Endothelial cell of umbilical vein (primary cell): ENCODE measurements at regions not wholly inside any gene's neighbourhood (a gene's known extent, or its start where the extent isn't known, plus 50 kb on each side); places are given as distances from the start of the nearest gene placed in this dataset.

ENCODE experiments used
- BruUV-seq: library from RNA; stranded (reverse); fragments of 400-500 nt; replicated peaks from 2 replicates; lab custom pipeline; 2021; lab: Mats Ljungman, UMichigan
- CTCF ChIA-PET: fragments of 300-600, 350-600 bp; sonication (Branson Sonifier 250); formaldehyde crosslinking; loops from one replicate; lab custom pipeline; 2021; ENCODE audit warnings: antibody characterized with exemption, inconsistent platforms; lab: Charles Lee
- POLR2A ChIA-PET: fragments of 300-600, 350-600 bp; sonication (Branson Sonifier 250); formaldehyde crosslinking; loops from one replicate; lab custom pipeline; 2021; ENCODE audit warnings: antibody characterized with exemption, inconsistent platforms; lab: Charles Lee
- DNase-seq: peaks from one replicate; pipeline ENCODE4 v3.0.0-alpha.2; 2011; ENCODE audit warnings: low read depth, low spot score
- FAIRE-seq: peaks from 2 replicates; lab custom pipeline; 2011; peaks lifted over from hg19 to GRCh38; lab: Jason Lieb, UNC
- H2AFZ ChIP-seq: 2 replicates; pipeline ENCODE4 v1.6.0; 2012; ENCODE audit warnings: low read depth, low read length, control low read depth, inconsistent platforms
- H3K27ac ChIP-seq: 2 replicates; pipeline ENCODE4 v1.5.1; 2011; ENCODE audit warnings: low read depth, mild to moderate bottlenecking, control low read depth, low read length, moderate library complexity; ENCODE audit not compliant: insufficient read depth
- H3K27me3 ChIP-seq, 2 experiments: 2 replicates each; pipeline versions ENCODE4 v1.6.0 to v1.6.1; 2011; ENCODE audit warnings: low read length in 2 of 2, mixed read lengths in 1 of 2; ENCODE audit not compliant: control insufficient read depth in 2 of 2, insufficient read depth in 2 of 2
- H3K36me3 ChIP-seq, 2 experiments: 2 replicates in 1 of 2; 3 replicates in 1 of 2; pipeline ENCODE4 v1.5.1; 2011; ENCODE audit warnings: low read length in 2 of 2, mild to moderate bottlenecking in 1 of 2, moderate library complexity in 1 of 2; ENCODE audit not compliant: control insufficient read depth in 2 of 2, insufficient read depth in 2 of 2; ENCODE audit errors: extremely low read depth in 1 of 2
- H3K4me1 ChIP-seq: 3 replicates; pipeline ENCODE4 v1.5.1; 2011; ENCODE audit warnings: mild to moderate bottlenecking, low read length; ENCODE audit not compliant: control insufficient read depth, insufficient read depth; ENCODE audit errors: extremely low read depth
- H3K4me2 ChIP-seq: 2 replicates; pipeline ENCODE4 v1.6.1; 2011; ENCODE audit warnings: low read length, control low read depth, mixed read lengths; ENCODE audit not compliant: insufficient read depth
- H3K4me3 ChIP-seq, 3 experiments: fragments of 200-600 bp in 1 of 3; sonication (generic), shearing (Covaris generic) in 1 of 3; replicated peaks in 1 of 3; 2 replicates each; pipeline ENCODE4 v1.5.1; 2011 to 2016; ENCODE audit warnings: control low read depth in 3 of 3, low read length in 3 of 3, mild to moderate bottlenecking in 2 of 3, inconsistent platforms in 1 of 3, low read depth in 1 of 3, moderate library complexity in 1 of 3; ENCODE audit not compliant: insufficient read depth in 1 of 3
- H3K79me2 ChIP-seq: 2 replicates; pipeline ENCODE4 v1.6.0; 2012; ENCODE audit warnings: low read length, inconsistent platforms; ENCODE audit not compliant: control insufficient read depth, insufficient read depth
- H3K9ac ChIP-seq: replicated peaks from 2 replicates; pipeline ENCODE3; 2011; ENCODE audit warnings: low read length, control low read depth; ENCODE audit not compliant: insufficient read depth; ENCODE audit errors: extremely low read depth
- H3K9me1 ChIP-seq: replicated peaks from 3 replicates; pipeline ENCODE4 v1.6.0; 2011; ENCODE audit warnings: mild to moderate bottlenecking, low read length; ENCODE audit not compliant: control insufficient read depth, insufficient read depth; ENCODE audit errors: extremely low read depth
- H3K9me3 ChIP-seq: replicated peaks from 2 replicates; pipeline ENCODE4 v1.5.1; 2012; ENCODE audit warnings: low read length, inconsistent platforms; ENCODE audit not compliant: control insufficient read depth, insufficient read depth
- H4K20me1 ChIP-seq: replicated peaks from 2 replicates; pipeline ENCODE3; 2011; ENCODE audit warnings: mild to moderate bottlenecking, low read length; ENCODE audit not compliant: control insufficient read depth, insufficient read depth; ENCODE audit errors: extremely low read depth
- EZH2 ChIP-seq: IDR thresholded peaks from 2 replicates; pipeline ENCODE4 v1.6.1; 2012; ENCODE audit warnings: borderline replicate concordance, low read depth, mild to moderate bottlenecking, moderate library complexity, low read length, inconsistent platforms; ENCODE audit not compliant: severe bottlenecking
- FOS ChIP-seq: IDR thresholded peaks from 2 replicates; pipeline ENCODE4 v1.6.1; 2011; ENCODE audit warnings: mild to moderate bottlenecking, low read length, moderate library complexity, borderline replicate concordance; ENCODE audit not compliant: insufficient read depth
- GATA2 ChIP-seq: IDR thresholded peaks from 2 replicates; pipeline ENCODE4 v1.7.0; 2011; ENCODE audit warnings: low read depth, mild to moderate bottlenecking, moderate library complexity, mixed read lengths, low read length; ENCODE audit not compliant: insufficient read length, insufficient read depth
- POLR2A ChIP-seq: IDR thresholded peaks from 2 replicates; pipeline ENCODE4 v1.6.1; 2012; ENCODE audit warnings: low read depth, mild to moderate bottlenecking, control low read depth, low read length
- POLR2AphosphoS5 ChIP-seq: IDR thresholded peaks from 2 replicates; pipeline ENCODE4 v1.6.1; 2012; ENCODE audit warnings: low read depth, mild to moderate bottlenecking, control low read depth, low read length, moderate library complexity; ENCODE audit not compliant: insufficient read depth
- dilution Hi-C: fragments of 300-500 bp; cut with MboI; formaldehyde crosslinking; loops from one replicate; pipeline ENCODE4 v1.15.0; 2019; ENCODE audit warnings: low sequenced_read_pairs; ENCODE audit not compliant: extremely low pct_ligation_motif_present
- intact Hi-C: fragments of 100-400 bp; cut with micrococcal nuclease; formaldehyde crosslinking; loops from one replicate; pipeline ENCODE4 v1.10.0; 2022
- TF ChIP-seq, protein P1 (sequence below): IDR thresholded peaks from 2 replicates; pipeline ENCODE4 v1.6.1; 2011; ENCODE audit not compliant: insufficient read depth, insufficient read length
- TF ChIP-seq, protein P2 (sequence below), 2 donors: IDR thresholded peaks; 1 replicate in 1 of 2; 2 replicates in 1 of 2; pipeline ENCODE4 v1.5.1; 2011; ENCODE audit warnings: low read length in 2 of 2, mild to moderate bottlenecking in 2 of 2, moderate library complexity in 2 of 2, control low read depth in 1 of 2, inconsistent platforms in 1 of 2, low read depth in 1 of 2; ENCODE audit not compliant: insufficient read depth in 1 of 2; ENCODE audit errors: extremely low read depth in 1 of 2

DNA sequence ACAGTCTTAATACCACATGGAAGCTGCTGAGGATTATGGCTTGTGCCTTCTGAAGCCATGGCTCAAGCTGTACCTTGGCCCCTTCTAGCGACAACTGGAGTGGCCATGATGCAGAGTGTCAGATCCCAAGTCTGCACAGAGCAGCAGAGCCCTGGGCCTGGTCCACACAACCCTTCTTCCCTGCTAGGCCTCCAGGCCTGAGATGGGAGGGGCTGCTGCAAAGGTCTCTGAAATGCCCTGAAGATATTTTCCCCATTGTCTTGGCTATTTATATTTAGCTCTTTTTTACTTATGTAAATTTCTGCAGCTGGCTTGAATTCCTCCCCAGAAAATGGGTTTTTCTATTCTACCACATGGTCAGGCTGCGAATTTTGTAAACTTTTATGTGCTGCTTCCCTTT, 804.6 kb upstream of the ZWINT start:
- Histone ChIP-seq H3K79me2 (no peaks in the 10 kb centered on the region), H3K9me3 (no peaks in the 10 kb centered on the region), H3K27ac (no peak overlapping the region), H3K27me3 (no peaks in the 10 kb centered on the region), H3K9me1 (no peaks in the 10 kb centered on the region), H2AFZ (no peak overlapping the region), H3K9ac (no peak overlapping the region), H3K36me3 (no peaks in the 10 kb centered on the region), H3K4me1 (no peaks in the 10 kb centered on the region), H3K4me2 (no peak overlapping the region), H4K20me1 (no peaks in the 10 kb centered on the region), H3K4me3 (no peak overlapping the region)
- BruUV-seq, result no TSS peak
- intact Hi-C loops, result no loop called here
- ChIA-PET POLR2A (no interaction called here), CTCF (no interaction called here)
- DNase-seq, result no peak
- no peak for TF ChIP-seq EZH2
- no peak for TF ChIP-seq POLR2AphosphoS5
- TF ChIP-seq, protein P1, sequence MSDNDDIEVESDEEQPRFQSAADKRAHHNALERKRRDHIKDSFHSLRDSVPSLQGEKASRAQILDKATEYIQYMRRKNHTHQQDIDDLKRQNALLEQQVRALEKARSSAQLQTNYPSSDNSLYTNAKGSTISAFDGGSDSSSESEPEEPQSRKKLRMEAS, result no peak
- no peak for TF ChIP-seq GATA2
- TF ChIP-seq FOS, result no peak
- dilution Hi-C loops, result no loop called here
- FAIRE-seq, result no peak

DNA sequence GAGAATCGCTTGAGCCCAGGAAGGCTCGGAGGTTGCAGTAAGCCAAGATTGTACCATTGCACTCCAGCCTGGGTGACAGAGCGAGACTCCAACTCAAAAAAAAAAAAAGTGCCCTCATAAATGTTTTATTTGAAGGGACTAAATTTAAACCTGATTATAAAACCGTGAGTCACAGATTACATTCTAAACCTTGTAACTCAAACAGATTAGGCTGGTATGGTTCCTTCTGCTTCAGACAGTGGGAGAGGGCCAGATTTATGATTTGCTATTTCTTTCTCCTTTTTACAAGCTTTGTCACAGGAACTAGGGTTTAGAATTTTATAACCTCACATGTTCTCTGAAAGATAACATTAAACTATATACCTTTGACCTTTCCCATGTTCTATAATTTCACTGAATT, 801.2 kb upstream of the ZWINT start:
- no peak overlapping the region for H3K9ac ChIP-seq
- CTCF ChIA-PET, result no interaction called here
- FAIRE-seq, result no peak
- TF ChIP-seq, protein P1, result no peak
- TF ChIP-seq POLR2A, result no peak
- TF ChIP-seq, protein P2, sequence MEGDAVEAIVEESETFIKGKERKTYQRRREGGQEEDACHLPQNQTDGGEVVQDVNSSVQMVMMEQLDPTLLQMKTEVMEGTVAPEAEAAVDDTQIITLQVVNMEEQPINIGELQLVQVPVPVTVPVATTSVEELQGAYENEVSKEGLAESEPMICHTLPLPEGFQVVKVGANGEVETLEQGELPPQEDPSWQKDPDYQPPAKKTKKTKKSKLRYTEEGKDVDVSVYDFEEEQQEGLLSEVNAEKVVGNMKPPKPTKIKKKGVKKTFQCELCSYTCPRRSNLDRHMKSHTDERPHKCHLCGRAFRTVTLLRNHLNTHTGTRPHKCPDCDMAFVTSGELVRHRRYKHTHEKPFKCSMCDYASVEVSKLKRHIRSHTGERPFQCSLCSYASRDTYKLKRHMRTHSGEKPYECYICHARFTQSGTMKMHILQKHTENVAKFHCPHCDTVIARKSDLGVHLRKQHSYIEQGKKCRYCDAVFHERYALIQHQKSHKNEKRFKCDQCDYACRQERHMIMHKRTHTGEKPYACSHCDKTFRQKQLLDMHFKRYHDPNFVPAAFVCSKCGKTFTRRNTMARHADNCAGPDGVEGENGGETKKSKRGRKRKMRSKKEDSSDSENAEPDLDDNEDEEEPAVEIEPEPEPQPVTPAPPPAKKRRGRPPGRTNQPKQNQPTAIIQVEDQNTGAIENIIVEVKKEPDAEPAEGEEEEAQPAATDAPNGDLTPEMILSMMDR (IDR thresholded peaks at IDR 0.05; ENCODE audit: extremely low read depth in 1 of 2, insufficient read depth in 1 of 2, low read depth in 1 of 2, low read length in 2 of 2), result no peak
- no peak for TF ChIP-seq GATA2
- TF ChIP-seq FOS, result no peak
- BruUV-seq, result no TSS peak
- no peaks in the 10 kb centered on the region for H3K36me3 ChIP-seq
- POLR2A ChIA-PET, result no interaction called here
- H3K9me1 ChIP-seq, result no peaks in the 10 kb centered on the region
- DNase-seq, result no peak
- intact Hi-C loops (no loop called here), dilution Hi-C loops (no loop called here)
- H3K27ac ChIP-seq, result no peak overlapping the region
- H3K79me2 ChIP-seq, result no peaks in the 10 kb centered on the region
- no peaks in the 10 kb centered on the region for H3K27me3 ChIP-seq
- no peak overlapping the region for H3K4me2 ChIP-seq
- H3K4me1 ChIP-seq, result no peaks in the 10 kb centered on the region
- no peak overlapping the region for H2AFZ ChIP-seq
- no peaks in the 10 kb centered on the region for H4K20me1 ChIP-seq
- H3K9me3 ChIP-seq, result no peaks in the 10 kb centered on the region
- no peak overlapping the region for H3K4me3 ChIP-seq
